GM19372 (cell line): ENCODE measurements at regions not wholly inside any gene's neighbourhood (a gene's known extent, or its start where the extent isn't known, plus 50 kb on each side); places are given as distances from the start of the nearest gene placed in this dataset.
A peak's percentile ranks its signal among the peaks of the same experiment; 100 is the strongest.

Experiments used
- ATAC-seq: cut with Tn5 transposase; IDR thresholded peaks from one replicate; pipeline ENCODE4 v1.9.1; 2021; ENCODE audit warnings: mild to moderate bottlenecking, low read depth, moderate library complexity; ENCODE audit not compliant: unreplicated experiment

- no peak for ATAC-seq
These were observed 110.7 kb upstream of the SPRY2 start for GRCh38 chr13:80451641-80452040.

- ATAC-seq: no peak
These were observed 109.5 kb upstream of the SPRY2 start for GRCh38 chr13:80450386-80450785.

- no peak for ATAC-seq
These were observed 107.8 kb upstream of the SPRY2 start for GRCh38 chr13:80448725-80449124.

GRCh38 chr13:80447747-80448146 lies 106.8 kb upstream of the SPRY2 start:
- no peak for ATAC-seq

GRCh38 chr13:80444240-80445015 lies 103.5 kb upstream of the SPRY2 start:
- ATAC-seq: peak; percentile 46

- ATAC-seq: no peak
These were observed 101.7 kb upstream of the SPRY2 start for GRCh38 chr13:80442609-80443008.

- ATAC-seq: peak; percentile 52
These were observed 101.0 kb upstream of the SPRY2 start for GRCh38 chr13:80441968-80442367.

GRCh38 chr13:80438521-80438920 lies 97.6 kb upstream of the SPRY2 start:
- no peak for ATAC-seq

GRCh38 chr13:80437231-80437630 lies 96.3 kb upstream of the SPRY2 start:
- no peak for ATAC-seq

- no peak for ATAC-seq
These were observed 95.7 kb upstream of the SPRY2 start for GRCh38 chr13:80436571-80437169.

GRCh38 chr13:80430561-80430960 lies 89.6 kb upstream of the SPRY2 start:
- ATAC-seq: no peak

- ATAC-seq: no peak
These were observed 87.6 kb upstream of the SPRY2 start for GRCh38 chr13:80428349-80429096.

GRCh38 chr13:80419416-80419815 lies 78.5 kb upstream of the SPRY2 start:
- ATAC-seq: no peak

- no peak for ATAC-seq
These were observed 72.7 kb upstream of the SPRY2 start for GRCh38 chr13:80413611-80414010.

GRCh38 chr13:80408270-80408669 lies 67.3 kb upstream of the SPRY2 start:
- ATAC-seq: no peak

GRCh38 chr13:80400865-80401426 lies 60.0 kb upstream of the SPRY2 start:
- peak; percentile 34 for ATAC-seq

GRCh38 chr13:80400164-80400864 lies 59.4 kb upstream of the SPRY2 start:
- peak; percentile 28 for ATAC-seq

- ATAC-seq: peak; percentile 61
These were observed 58.6 kb upstream of the SPRY2 start for GRCh38 chr13:80399340-80400163.
